Right atrium auricular region (tissue), 2 donors: ENCODE measurements at regions not wholly inside any gene's neighbourhood (a gene's known extent, or its start where the extent isn't known, plus 50 kb on each side); places are given as distances from the start of the nearest gene placed in this dataset.
A peak's percentile ranks its signal among the peaks of the same experiment; 100 is the strongest.
"Not testable (repeated sequence)": the region's sequence is repeated elsewhere in the genome, so short reads cannot be mapped to it uniquely, and the experiment has no call there.

Experiments used
- DNase-seq: peaks from one replicate; pipeline ENCODE4 v3.0.0-alpha.2; 2019; ENCODE audit warnings: low spot score
- H3K27ac ChIP-seq, 2 donors: fragments of 200-600 bp; sonication (generic); 1 replicate in 1 of 2; 2 replicates in 1 of 2; pipeline ENCODE4 v1.5.1; 2016 to 2019
- H3K27me3 ChIP-seq, 2 donors: fragments of 200-600 bp; sonication (generic); one replicate each; pipeline versions ENCODE4 v1.5.1 to v1.6.0; 2017 to 2019
- H3K36me3 ChIP-seq: fragments of 200-600 bp; sonication (generic); one replicate; pipeline ENCODE4 v1.5.1; 2016
- H3K4me1 ChIP-seq, 2 donors: fragments of 200-600 bp; sonication (generic); one replicate each; pipeline versions ENCODE4 v1.5.1 to v1.6.0; 2017 to 2019
- H3K4me3 ChIP-seq, 2 donors: fragments of 200-600 bp; sonication (generic); 1 replicate in 1 of 2; 2 replicates in 1 of 2; pipeline ENCODE4 v1.5.1; 2017 to 2019; ENCODE audit warnings: mild to moderate bottlenecking in 1 of 2, moderate library complexity in 1 of 2
- H3K9me3 ChIP-seq, 2 donors: fragments of 200-600 bp; sonication (generic); one replicate each; pipeline ENCODE4 v1.5.1; 2019
- TF ChIP-seq, protein P1 (sequence below), 2 donors: fragments of 200-600 bp; sonication (generic); IDR thresholded peaks; one replicate each; pipeline ENCODE4 v1.5.1; 2019; ENCODE audit warnings: antibody characterized with exemption in 2 of 2

DNA sequence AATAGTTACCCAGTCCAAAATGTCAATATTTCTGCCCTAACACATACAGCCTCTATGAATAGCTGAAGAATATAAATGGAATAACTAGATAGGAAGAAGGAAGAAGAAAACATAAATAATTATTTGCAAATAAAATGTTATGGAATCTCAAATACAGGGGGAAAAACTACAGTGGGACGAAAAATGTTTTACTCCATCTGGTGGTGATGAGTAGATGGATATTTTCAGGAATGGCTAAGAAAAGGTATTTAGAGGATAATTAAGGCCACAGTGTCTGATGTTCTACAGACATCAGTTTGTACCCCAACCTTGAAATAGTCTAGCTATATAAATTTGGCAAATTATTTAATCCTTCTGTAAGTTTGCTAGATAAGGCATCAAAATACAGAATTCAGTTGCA is 178.1 kb upstream of the FSHR start:
- TF ChIP-seq, protein P1, sequence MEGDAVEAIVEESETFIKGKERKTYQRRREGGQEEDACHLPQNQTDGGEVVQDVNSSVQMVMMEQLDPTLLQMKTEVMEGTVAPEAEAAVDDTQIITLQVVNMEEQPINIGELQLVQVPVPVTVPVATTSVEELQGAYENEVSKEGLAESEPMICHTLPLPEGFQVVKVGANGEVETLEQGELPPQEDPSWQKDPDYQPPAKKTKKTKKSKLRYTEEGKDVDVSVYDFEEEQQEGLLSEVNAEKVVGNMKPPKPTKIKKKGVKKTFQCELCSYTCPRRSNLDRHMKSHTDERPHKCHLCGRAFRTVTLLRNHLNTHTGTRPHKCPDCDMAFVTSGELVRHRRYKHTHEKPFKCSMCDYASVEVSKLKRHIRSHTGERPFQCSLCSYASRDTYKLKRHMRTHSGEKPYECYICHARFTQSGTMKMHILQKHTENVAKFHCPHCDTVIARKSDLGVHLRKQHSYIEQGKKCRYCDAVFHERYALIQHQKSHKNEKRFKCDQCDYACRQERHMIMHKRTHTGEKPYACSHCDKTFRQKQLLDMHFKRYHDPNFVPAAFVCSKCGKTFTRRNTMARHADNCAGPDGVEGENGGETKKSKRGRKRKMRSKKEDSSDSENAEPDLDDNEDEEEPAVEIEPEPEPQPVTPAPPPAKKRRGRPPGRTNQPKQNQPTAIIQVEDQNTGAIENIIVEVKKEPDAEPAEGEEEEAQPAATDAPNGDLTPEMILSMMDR (IDR thresholded peaks at IDR 0.05), result peak in 1 of 2 donors; percentile 38
- DNase-seq, result no peak
- Histone ChIP-seq H3K4me3 (no peak overlapping the region), H3K36me3 (no peaks in the 10 kb centered on the region), H3K4me1 (no peaks in the 10 kb centered on the region), H3K27ac (no peak overlapping the region), H3K9me3 (no peaks in the 10 kb centered on the region), H3K27me3 (no peaks in the 10 kb centered on the region)

DNA sequence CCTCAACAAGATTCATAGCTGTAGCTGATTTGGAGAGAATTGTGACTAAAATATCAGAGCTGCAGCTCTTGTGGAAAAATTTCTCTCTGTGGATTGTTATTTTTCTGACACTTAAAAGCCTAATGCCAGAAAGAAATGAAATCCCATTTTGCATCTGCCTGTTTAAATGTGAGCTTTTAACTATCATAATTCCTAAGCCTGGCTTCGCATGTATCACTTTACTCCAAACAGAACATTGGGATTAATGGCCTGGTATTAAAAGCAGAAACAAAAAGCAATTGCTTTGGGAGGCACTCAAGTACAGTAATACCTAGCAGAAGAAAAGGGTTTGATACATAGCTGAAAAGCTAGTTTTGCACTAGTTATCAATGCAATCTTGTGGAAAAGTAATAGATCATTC is 164.2 kb upstream of the FSHR start:
- TF ChIP-seq, protein P1 (IDR thresholded peaks at IDR 0.05), result no peak
- Histone ChIP-seq H3K4me1 (no peaks in the 10 kb centered on the region), H3K27ac (no peak overlapping the region), H3K4me3 (no peak overlapping the region), H3K36me3 (no peaks in the 10 kb centered on the region), H3K9me3 (peaks cover 0 to 17% of the 10 kb centered on the region in 2 donors), H3K27me3 (no peaks in the 10 kb centered on the region)
- no peak for DNase-seq

DNA sequence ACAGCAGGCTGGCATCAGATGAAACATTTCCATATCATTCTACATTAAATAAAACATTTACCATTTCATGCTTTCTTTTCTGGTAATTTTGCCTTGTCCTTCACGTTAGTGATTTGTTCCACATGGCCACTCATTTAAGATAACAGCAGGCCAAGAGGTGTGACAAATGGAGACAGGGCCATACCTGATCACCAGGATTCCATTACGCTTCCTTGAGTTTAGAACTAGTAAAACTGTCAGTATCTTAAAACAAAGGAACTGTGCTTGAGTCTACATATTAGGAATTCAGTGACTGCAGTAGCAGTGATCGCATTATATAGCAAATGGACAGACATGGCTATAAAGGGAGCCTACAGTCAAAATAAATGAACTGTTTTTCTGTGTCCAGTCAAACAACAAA is 155.1 kb upstream of the FSHR start:
- Histone ChIP-seq H3K27me3 (no peaks in the 10 kb centered on the region), H3K27ac (no peak overlapping the region), H3K4me3 (no peak overlapping the region), H3K36me3 (no peaks in the 10 kb centered on the region), H3K9me3 (no peaks in the 10 kb centered on the region), H3K4me1 (no peaks in the 10 kb centered on the region)
- TF ChIP-seq, protein P1 (IDR thresholded peaks at IDR 0.05), result no peak
- DNase-seq, result no peak

DNA sequence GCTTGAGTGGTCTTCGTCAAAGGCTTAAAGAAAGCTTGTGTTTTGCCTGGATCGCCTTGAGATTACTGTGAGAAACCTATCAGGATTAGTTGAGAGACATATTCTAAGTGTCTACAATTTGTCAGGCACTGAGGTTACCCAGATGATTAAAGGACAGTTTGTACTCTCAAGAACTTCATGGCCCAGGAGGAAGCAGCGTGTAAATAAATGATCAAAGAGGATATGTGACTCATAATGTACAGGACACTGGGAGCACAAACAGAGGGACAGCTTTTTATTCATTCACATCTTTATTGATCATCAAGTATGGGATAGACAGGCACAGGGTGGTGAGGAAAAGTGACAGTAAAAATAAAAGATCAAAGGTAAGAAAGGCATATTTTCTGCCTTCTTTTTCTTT is 152.6 kb upstream of the FSHR start:
- TF ChIP-seq, protein P1 (IDR thresholded peaks at IDR 0.05), result no peak
- H3K9me3 ChIP-seq, result no peaks in the 10 kb centered on the region
- DNase-seq, result no peak

DNA sequence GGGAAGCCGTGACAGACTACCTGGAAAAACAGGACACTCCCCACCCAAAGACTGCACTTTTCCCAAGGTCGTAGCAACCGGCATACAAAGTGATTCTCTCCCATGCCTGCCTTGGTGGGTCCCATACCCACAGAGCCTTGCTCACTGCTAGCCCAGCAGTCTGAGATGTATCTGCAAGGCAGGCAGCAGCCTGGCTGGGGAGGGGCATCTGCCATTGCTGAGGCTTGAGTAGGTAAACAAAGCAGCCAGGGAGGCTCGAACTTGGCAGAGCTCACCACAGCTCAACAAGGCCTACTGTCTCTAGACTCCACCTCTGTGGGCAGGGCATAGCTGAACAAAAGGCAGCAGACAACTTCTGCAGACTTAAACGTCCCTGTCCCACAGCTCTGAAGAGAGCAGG is 144.4 kb upstream of the FSHR start:
- DNase-seq, H3K27ac ChIP-seq, H3K27me3 ChIP-seq, H3K4me3 ChIP-seq, H3K36me3 ChIP-seq, H3K4me1 ChIP-seq, H3K9me3 ChIP-seq: not testable (repeated sequence)

More for the DNA sequence above, 152.6 kb upstream of the FSHR start:
- Histone ChIP-seq H3K4me1 (no peaks in the 10 kb centered on the region), H3K36me3 (no peaks in the 10 kb centered on the region), H3K4me3 (no peak overlapping the region), H3K27me3 (no peaks in the 10 kb centered on the region), H3K27ac (no peak overlapping the region)

DNA sequence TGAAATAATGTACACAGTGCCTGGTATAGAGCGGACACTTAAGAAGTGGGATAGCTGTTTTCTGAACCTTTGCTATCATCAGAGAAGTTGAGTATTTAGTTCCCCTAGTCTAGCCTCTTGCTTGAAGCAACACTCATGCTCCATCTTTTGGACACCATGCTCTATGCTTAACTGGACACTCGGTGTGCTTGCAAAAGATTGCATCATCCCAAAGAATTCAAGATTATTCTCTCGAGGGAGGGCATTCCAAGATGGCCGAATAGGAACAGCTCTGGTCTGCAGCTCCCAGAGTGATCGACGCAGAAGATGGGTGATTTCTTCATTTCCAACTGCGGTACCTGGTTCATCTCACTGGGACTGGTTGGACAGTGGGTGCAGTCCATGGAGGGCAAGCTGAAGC is 143.9 kb upstream of the FSHR start:
- Histone ChIP-seq H3K36me3 (no peaks in the 10 kb centered on the region), H3K4me3 (no peak overlapping the region), H3K4me1 (no peaks in the 10 kb centered on the region), H3K27ac (no peak overlapping the region), H3K9me3 (no peaks in the 10 kb centered on the region), H3K27me3 (no peaks in the 10 kb centered on the region)
- TF ChIP-seq, protein P1 (IDR thresholded peaks at IDR 0.05), result no peak
- no peak for DNase-seq
